GM12872 (cell line): ENCODE measurements at regions not wholly inside any gene's neighbourhood (a gene's known extent, or its start where the extent isn't known, plus 50 kb on each side); places are given as distances from the start of the nearest gene placed in this dataset.

ENCODE experiments used
- TF ChIP-seq, protein P1 (sequence below): IDR thresholded peaks from 3 replicates; pipeline ENCODE4 v1.5.1; 2011; ENCODE audit warnings: low read depth, mild to moderate bottlenecking, low read length, moderate library complexity; ENCODE audit not compliant: insufficient read depth

DNA sequence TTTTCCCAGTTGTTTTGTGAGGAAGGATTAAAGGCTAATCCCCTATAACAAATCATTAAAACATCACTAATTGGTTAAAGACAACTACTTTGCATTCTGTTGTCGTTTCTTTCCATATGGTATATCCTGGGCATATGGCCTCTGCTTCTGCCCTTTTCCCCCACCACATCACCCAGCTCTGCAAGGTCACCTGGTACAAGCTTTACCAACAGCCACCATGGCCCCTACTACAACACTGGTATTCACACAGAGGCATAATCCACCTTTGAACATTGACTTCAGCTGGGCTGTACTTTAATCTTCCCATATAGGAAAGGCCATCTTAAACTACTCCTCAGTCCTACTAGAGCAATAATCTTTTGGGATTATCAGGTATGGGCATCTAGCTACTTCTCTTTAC, 866.1 kb downstream of the TLE4 start:
- TF ChIP-seq, protein P1, sequence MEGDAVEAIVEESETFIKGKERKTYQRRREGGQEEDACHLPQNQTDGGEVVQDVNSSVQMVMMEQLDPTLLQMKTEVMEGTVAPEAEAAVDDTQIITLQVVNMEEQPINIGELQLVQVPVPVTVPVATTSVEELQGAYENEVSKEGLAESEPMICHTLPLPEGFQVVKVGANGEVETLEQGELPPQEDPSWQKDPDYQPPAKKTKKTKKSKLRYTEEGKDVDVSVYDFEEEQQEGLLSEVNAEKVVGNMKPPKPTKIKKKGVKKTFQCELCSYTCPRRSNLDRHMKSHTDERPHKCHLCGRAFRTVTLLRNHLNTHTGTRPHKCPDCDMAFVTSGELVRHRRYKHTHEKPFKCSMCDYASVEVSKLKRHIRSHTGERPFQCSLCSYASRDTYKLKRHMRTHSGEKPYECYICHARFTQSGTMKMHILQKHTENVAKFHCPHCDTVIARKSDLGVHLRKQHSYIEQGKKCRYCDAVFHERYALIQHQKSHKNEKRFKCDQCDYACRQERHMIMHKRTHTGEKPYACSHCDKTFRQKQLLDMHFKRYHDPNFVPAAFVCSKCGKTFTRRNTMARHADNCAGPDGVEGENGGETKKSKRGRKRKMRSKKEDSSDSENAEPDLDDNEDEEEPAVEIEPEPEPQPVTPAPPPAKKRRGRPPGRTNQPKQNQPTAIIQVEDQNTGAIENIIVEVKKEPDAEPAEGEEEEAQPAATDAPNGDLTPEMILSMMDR = no peak

DNA sequence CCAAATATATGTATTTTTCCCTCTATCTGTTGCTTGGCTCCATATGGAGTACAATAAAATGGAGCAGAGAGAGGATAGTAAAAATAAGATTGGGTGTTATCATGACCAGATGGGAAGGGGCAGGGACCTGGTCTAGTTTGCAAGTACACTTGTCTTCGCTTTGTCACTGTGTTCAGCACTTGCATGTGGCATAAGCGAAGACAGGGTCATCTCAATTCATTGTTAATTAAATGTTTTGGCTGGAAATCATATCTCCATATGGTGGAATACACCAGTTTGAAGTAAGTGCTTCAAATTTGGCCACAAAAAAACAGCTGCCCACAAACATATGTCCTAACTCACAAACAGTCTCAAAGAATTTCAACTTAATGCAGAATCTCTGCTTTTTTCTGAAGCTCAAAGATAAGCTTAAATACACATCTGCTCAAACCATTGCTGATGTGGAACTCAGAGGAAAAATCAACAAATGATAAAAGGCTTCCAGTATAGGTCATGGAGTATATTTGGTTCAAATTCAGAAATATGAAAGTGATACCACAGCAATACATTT, 865.4 kb downstream of the TLE4 start:
- TF ChIP-seq, protein P1 = no peak

DNA sequence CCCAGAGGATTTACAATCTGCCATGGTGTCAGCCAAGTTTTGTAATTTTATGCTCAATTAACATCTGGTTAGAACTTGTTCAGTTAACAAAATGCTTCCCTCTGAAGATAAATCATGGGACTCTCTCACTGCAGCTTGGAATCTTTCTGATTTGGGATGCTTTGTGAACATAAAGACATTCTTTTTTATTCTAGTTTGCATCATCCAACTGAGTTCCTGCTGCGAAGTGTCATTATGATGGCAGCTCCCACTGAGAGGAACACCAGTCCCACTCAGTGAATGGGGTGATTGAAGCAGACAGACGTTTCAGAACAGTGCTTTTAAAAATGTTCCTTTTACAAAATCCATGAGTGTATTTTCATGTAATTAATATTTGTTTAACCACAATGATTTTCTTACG, 863.8 kb downstream of the TLE4 start:
- TF ChIP-seq, protein P1 = no peak

DNA sequence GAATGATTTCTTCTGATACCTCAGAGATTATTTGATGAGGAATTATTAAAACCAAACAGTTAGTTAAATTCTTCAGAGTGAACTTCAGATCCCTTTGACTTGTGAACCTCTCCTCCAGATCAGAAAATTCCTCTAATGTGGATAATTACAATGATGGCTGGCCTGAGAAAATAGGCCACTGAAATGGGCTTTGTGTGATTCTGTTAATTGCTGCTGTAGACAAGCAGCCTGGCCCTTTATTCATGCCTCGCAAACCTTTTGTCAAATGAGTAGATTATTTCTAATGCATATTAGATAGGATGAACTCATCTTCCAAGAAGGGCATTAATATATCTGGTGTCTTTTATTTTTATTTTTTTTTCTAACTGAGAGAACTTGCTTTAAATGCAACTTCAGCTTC, 855.2 kb downstream of the TLE4 start:
- TF ChIP-seq, protein P1 = no peak

DNA sequence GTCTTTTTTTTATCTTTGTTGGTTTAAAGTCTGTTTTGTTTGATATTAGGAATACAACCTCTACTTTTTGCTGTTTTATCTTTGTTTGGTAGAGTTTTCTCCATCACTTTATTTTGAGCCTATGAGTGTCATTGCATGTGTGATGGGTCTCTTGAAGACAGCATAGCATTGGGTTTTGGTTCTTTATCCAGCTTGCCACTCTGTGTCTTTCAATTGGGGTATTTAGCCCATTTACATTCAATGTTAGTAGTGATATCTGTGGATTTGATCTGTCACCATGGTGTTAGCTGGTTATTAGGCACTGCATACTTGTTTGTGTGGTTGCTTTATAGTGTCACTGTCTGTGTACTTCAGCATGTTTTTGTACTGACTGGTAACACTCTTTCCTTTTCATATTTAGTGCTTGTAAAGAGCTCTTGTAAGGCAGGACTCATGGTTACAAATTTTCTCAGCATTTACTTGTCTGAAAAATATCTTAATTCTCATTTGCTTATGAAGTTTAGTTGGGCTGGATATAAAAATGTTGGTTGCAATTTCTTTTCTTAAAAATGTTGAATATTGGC, 845.5 kb downstream of the TLE4 start:
- TF ChIP-seq, protein P1 = no peak

DNA sequence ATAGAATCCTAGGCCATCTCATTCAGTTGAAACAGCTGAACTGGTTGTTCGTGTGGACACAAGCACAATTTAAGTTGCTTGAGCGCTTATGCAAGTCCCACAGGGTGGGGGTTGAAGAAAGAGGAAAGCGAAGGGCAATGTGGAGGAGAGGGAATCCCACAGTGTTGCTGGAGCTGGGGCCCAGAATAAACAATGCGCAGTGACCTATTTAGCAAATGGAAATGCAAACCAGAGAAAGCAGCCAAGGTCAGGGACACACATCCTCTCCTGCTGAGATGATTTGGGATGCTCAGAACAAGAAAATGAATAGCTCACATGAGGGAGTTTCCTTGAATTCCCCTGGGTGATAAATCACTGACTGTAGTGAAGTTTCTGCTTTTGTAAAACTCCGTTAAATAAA, 838.3 kb downstream of the TLE4 start:
- TF ChIP-seq, protein P1 = no peak

DNA sequence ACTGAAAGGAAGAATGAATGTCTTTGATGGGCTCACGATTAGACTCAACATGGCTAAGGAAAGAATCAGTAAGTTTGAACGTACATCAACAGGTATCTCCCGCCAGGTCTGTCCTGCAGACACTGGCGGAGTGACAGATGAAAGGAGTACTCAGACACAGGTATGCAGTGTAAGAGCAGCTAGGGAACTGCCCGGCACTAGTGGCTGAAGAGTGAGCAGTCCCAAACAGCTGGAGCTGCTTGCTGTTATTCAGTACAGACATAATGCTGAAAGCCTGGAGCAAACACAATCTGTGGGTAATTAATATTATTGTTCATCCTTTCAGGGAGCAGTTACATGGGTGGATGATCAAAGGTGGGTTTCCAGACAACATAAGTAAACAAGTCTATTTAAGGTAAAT, 835.5 kb downstream of the TLE4 start:
- TF ChIP-seq, protein P1 = no peak
